AG04450 (cell line): ENCODE measurements at regions not wholly inside any gene's neighbourhood (a gene's known extent, or its start where the extent isn't known, plus 50 kb on each side); places are given as distances from the start of the nearest gene placed in this dataset.

ENCODE experiments used
- CTCF ChIA-PET: fragments of 300-600, 350-600 bp; formaldehyde crosslinking; extraction: SDS; loops from one replicate; lab custom pipeline; 2022; ENCODE audit warnings: antibody characterized with exemption, inconsistent platforms; lab: Charles Lee
- POLR2A ChIA-PET: fragments of 350-600 bp; formaldehyde crosslinking; extraction: SDS; loops from one replicate; lab custom pipeline; 2021; ENCODE audit warnings: antibody characterized with exemption, inconsistent platforms; lab: Yijun Ruan, JAX
- DNase-seq: peaks from one replicate; pipeline ENCODE4 v3.0.0-alpha.2; 2011; ENCODE audit warnings: low read depth, low spot score
- H3K27ac ChIP-seq: one replicate; pipeline ENCODE4 v1.5.1; 2012; ENCODE audit warnings: low read depth, low read length, control low read depth
- H3K27me3 ChIP-seq: one replicate; pipeline ENCODE4 v1.6.0; 2012; ENCODE audit warnings: low read length; ENCODE audit not compliant: control insufficient read depth, insufficient read depth
- H3K4me3 ChIP-seq: 2 replicates; pipeline ENCODE4 v1.5.1; 2011; ENCODE audit warnings: mild to moderate bottlenecking, low read depth, low read length, control low read depth
- H3K9me3 ChIP-seq: 2 replicates; pipeline ENCODE4 v1.5.1; 2012; ENCODE audit warnings: low read length; ENCODE audit not compliant: control insufficient read depth, insufficient read depth
- TF ChIP-seq, protein P1 (sequence below): IDR thresholded peaks from 2 replicates; pipeline ENCODE4 v1.5.1; 2011; ENCODE audit warnings: low read depth, low read length, control low read depth, inconsistent platforms

DNA sequence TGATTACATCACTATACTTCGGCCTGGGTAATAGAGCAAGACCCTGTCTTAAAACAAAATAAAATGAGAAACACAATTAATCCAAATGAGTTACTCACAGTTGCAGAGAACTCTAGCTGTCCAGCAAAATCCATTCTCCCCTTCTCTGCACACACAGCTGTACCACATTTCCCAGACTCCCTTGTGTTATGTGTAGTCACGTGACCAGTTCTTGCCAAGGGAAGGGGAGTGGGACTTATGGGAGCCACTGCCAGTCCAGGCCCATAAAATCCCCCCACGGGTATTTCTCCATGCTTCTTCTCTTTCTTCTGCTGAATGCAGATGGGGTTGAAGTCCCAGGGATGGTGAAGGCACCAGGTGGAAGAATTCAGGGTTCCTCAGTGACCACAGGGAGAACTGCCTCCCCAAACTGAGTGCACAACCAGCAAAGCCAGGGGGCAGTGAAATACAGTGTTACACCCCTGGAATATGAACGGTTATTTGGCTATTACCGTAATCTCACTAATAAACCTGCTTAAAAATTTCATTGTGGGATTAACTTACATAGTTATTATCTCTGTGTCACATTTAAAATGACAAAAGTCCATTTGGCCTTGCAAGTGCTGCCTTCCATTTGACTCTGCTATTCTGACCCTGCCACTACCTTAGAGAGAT lies 85.6 kb upstream of the FMN2 start:
- TF ChIP-seq, protein P1, sequence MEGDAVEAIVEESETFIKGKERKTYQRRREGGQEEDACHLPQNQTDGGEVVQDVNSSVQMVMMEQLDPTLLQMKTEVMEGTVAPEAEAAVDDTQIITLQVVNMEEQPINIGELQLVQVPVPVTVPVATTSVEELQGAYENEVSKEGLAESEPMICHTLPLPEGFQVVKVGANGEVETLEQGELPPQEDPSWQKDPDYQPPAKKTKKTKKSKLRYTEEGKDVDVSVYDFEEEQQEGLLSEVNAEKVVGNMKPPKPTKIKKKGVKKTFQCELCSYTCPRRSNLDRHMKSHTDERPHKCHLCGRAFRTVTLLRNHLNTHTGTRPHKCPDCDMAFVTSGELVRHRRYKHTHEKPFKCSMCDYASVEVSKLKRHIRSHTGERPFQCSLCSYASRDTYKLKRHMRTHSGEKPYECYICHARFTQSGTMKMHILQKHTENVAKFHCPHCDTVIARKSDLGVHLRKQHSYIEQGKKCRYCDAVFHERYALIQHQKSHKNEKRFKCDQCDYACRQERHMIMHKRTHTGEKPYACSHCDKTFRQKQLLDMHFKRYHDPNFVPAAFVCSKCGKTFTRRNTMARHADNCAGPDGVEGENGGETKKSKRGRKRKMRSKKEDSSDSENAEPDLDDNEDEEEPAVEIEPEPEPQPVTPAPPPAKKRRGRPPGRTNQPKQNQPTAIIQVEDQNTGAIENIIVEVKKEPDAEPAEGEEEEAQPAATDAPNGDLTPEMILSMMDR: no peak
- H3K27me3 ChIP-seq: peaks cover 2% of the 10 kb centered on the region
- H3K27ac ChIP-seq: no peak overlapping the region
- POLR2A ChIA-PET: no interaction called here
- DNase-seq: no peak
- CTCF ChIA-PET: interaction anchor here (0.6 to 5.8 kb wide), 18 partner anchors 8 to 1400 kb away, joined by 3 to 38 read pairs (median 6); no protein-coding TSS in a partner anchor
- no peak overlapping the region for H3K4me3 ChIP-seq
- peaks cover 6% of the 10 kb centered on the region; the same call in 1 of the 2 replicates for H3K9me3 ChIP-seq

DNA sequence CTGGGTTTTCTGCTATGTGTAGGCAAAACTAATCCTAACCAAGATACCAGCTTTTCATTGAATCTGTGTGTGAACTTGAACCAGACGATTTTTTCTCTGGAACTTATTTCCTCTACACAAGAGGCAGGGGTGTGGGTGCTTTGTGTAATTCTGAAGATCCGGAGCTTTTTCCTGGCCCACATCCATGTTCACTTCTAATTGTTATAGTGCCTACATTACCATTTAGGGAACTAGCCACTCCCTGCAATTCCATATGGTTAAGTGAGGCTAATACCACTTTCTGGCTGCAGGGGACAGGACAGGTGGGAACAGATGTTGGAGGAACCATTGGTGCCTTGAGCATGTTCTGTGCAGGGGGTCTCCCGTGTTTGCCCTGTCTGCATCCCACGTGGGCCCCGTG lies 83.4 kb upstream of the FMN2 start:
- Histone ChIP-seq H3K4me3 (no peak overlapping the region), H3K27me3 (peaks cover 6% of the 10 kb centered on the region), H3K27ac (no peak overlapping the region), H3K9me3 (peaks cover 9% of the 10 kb centered on the region)
- TF ChIP-seq, protein P1: no peak
- CTCF ChIA-PET: interaction anchor here (0.7 to 1.2 kb wide), 4 partner anchors 56 to 181 kb away, joined by 3 to 4 read pairs (median 3); no protein-coding TSS in a partner anchor
- no peak for DNase-seq
- POLR2A ChIA-PET: no interaction called here

DNA sequence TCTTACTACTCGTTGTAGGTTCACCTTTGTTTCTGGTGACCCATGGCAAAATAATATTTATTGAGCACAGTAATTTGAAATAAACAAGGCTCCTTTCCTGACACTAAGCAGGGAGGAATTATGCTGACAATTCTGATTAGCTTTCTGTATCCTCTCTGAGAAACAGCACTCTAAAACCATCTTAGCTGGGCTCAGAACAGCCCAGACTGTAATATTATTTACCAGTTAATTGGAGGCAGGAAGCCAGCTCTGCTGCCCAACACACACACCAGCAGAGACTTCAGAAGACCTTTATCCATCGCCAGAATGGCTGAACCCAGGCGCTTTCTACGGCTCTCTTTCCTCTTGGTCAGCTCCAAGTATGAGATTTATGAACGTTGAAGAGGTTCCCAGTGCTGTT lies 77.6 kb upstream of the FMN2 start:
- POLR2A ChIA-PET: no interaction called here
- H3K9me3 ChIP-seq: peaks cover 9% of the 10 kb centered on the region
- H3K27me3 ChIP-seq: peaks cover 9% of the 10 kb centered on the region
- no peak for DNase-seq
- TF ChIP-seq, protein P1: no peak
- CTCF ChIA-PET: interaction anchor here (1.2 to 3.2 kb wide), 3 partner anchors 10 to 136 kb away, joined by 4 to 34 read pairs (median 7); no protein-coding TSS in a partner anchor
- H3K27ac ChIP-seq: no peak overlapping the region
- H3K4me3 ChIP-seq: no peak overlapping the region

DNA sequence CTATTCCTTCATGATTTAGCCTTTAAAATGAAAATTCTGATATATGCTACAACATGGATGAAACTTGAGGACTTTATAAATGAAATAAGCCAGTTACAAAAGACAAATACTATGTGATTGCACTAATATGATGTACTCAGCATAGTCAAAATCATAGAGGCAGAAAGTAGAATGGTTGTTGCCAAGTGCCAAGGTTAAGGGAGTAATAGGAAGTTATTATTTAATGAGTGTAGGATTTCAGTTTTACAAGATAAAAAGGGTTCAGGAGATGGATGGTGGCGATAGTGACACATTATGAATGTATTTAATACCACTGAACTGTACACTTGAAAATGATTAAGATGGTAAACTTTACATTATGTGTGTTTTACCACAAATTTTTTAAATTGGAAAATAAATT lies 73.1 kb upstream of the FMN2 start:
- ChIA-PET POLR2A (no interaction called here), CTCF (interaction anchor here (2.7 kb wide), 1 partner anchor 14 kb away, joined by 10 read pairs; no protein-coding TSS in a partner anchor)
- H3K27me3 ChIP-seq: peaks cover 5% of the 10 kb centered on the region
- TF ChIP-seq, protein P1: no peak
- no peaks in the 10 kb centered on the region for H3K9me3 ChIP-seq
- H3K27ac ChIP-seq: no peak overlapping the region
- no peak overlapping the region for H3K4me3 ChIP-seq
- DNase-seq: no peak

DNA sequence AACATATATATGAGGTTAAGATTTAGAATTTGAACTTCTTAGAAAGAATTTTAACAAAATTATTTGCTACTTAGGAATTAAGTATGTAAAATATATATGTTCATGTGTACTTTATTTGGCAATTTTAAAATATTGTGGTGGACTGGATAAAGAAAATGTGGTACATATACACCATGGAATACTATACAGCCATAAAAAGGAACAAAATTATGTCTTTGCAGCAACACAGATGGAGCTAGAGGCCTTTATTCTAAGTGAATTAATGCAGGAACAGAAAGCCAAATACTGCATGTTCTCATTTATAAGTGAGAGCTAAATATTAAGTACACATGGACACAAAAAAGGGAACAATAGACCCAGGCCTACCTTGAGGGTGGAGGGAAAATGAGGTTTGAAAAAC lies 72.2 kb upstream of the FMN2 start:
- Histone ChIP-seq H3K9me3 (no peaks in the 10 kb centered on the region), H3K4me3 (no peak overlapping the region), H3K27ac (no peak overlapping the region), H3K27me3 (no peaks in the 10 kb centered on the region)
- no peak for DNase-seq
- TF ChIP-seq, protein P1: no peak
- CTCF ChIA-PET: interaction anchor here (0.9 to 2.7 kb wide), 2 partner anchors 15 to 130 kb away, joined by 5 to 10 read pairs; no protein-coding TSS in a partner anchor
- POLR2A ChIA-PET: no interaction called here
